ENCODE measurements at regions not wholly inside any gene's neighbourhood (a gene's known extent, or its start where the extent isn't known, plus 50 kb on each side); places are given as distances from the start of the nearest gene placed in this dataset.
"Not testable (repeated sequence)": the region's sequence is repeated elsewhere in the genome, so short reads cannot be mapped to it uniquely, and the experiment has no call there.

GRCh38 chr9:62874745-62875599 is 1685.1 kb downstream of the SPATA31A7 start:
- DNase-seq (ENCODE audit: low read depth in 2 of 2), result not testable (repeated sequence)

GRCh38 chr9:62877552-62877951 is 1687.7 kb downstream of the SPATA31A7 start:
- not testable (repeated sequence) for DNase-seq (ENCODE audit: low read depth in 2 of 2)

DNA sequence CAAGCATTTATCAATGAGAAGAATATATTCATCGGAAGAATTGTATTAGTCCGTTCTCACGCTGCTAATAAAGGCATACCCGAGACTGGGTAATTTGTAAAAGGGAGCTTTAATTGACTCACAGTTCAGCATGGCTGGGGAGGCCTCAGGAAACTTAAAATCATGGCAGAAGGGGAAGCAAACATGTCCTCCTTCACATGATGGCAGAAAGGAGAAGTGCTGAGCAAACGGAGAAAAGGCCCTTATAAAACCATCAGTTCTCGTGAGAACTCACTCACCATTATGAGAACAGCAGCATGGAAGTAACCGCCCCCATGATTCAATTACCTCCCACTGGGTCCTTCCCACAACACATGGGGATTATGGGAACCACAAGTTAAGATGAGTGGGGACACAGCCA is 1688.2 kb downstream of the SPATA31A7 start:
- not testable (repeated sequence) for DNase-seq (ENCODE audit: low read depth in 2 of 2)

DNA sequence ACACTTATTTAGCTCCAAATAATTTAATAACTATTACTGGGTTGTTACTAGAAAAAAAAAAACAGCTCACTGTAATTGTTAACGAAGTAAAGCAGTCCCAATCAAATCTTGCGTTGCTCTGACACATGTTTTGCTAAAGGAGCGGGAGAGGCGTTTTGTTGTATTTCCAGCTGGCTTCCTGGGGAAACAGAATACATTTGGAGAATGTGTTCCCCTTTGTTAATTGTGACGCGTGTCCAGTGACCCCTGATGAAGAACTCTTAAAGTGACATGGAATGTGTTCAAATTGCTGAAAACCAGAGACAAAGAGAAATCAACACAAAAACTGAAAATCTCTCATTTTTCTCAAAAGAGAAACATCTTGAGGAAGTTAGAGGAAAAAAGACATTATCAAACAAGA is 1690.6 kb downstream of the SPATA31A7 start:
- not testable (repeated sequence) for DNase-seq (ENCODE audit: low read depth in 2 of 2)

- DNase-seq (ENCODE audit: low read depth in 2 of 2), result not testable (repeated sequence)
These were observed 1691.1 kb downstream of the SPATA31A7 start for GRCh38 chr9:62880971-62881370.

DNA sequence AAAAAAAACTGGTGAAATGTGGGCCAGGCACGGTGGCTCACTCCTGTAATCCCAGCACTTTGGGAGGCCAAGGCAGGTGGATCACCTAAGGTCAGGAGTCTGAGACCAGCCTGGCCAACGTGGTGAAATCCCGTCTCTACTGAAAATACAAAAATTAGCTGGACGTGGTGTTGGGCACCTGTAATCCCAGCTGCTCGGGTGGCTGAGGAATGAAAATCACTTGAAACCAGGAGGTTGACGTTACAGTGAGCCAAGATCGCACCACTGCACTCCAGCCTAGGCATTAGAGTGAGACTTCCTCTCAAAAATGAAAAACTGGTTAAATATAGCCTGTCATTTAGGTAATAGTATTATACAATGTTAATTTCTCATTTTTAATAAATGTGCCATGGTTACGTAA is 1692.0 kb downstream of the SPATA31A7 start:
- DNase-seq (ENCODE audit: low read depth in 2 of 2), result not testable (repeated sequence)

DNA sequence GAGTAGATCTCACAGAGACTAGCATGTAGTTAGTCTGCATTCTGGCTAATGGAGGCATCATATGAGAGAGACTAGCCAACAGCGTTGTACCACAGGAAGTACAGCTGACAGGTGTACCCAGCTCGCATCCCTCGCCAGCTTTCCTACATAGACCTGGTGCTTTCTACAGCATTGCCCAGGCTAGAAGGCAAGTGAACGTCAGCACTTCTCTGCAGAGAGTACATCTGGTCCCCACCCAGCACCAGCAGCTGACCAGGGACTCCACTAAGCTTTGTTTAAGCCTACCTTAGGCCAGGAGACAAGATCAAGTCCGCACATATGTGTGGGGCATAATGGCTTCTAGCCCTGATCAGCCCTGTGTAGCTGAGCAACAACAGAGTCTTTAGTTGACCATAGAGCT is 1692.9 kb downstream of the SPATA31A7 start:
- not testable (repeated sequence) for DNase-seq (ENCODE audit: low read depth in 2 of 2)

- DNase-seq (ENCODE audit: low read depth in 2 of 2), result not testable (repeated sequence)
These were observed 1706.9 kb downstream of the SPATA31A7 start for GRCh38 chr9:62896692-62897091.

GRCh38 chr9:62897411-62898225 is 1707.8 kb downstream of the SPATA31A7 start:
- DNase-seq (ENCODE audit: low read depth in 2 of 2), result peak; percentile 31 to 53

GRCh38 chr9:62899666-62900065 is 1709.8 kb downstream of the SPATA31A7 start:
- DNase-seq (ENCODE audit: low read depth in 2 of 2), result not testable (repeated sequence)

DNA sequence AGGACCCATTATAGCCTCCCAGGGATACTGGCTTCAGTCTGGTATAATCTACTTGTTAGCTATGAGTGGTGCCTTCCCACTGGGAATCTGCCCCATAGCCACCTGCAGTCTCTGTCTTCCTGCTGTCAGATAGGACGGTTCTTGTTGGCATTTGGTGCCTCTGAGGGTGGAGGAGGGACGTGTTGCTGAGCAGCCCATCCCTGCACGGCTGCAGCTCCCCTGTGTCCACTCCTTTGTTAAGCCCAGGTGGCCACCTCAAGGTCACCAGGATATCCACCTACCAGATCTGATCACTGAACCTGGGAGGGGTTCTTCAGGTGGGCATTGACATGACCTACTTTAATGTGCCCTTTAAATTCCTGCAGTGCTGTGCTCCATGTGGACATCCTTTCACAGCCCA is 1714.2 kb downstream of the SPATA31A7 start:
- DNase-seq (ENCODE audit: low read depth in 2 of 2), result not testable (repeated sequence)

GRCh38 chr9:62905722-62906121 is 1715.9 kb downstream of the SPATA31A7 start:
- not testable (repeated sequence) for DNase-seq (ENCODE audit: low read depth in 2 of 2)

DNA sequence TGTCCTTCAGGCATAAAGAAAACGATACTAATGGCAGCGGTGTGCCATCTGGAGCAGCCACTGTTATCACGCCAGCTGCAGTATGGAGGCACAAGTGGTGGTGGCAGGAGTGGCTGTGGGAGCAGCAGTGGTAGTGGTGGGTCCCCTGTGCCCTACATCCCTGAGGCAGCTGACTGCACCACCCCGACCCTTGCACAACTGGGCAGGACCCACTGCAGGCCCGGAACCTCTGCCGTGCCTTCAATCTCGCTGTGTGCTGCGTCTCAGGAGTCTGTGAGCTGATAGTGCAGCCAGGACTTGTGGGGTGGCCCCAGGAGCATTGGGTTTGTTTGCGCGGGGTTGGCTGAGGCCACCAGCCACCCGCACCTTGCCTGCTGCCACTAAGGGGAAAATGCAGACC is 1718.0 kb downstream of the SPATA31A7 start:
- DNase-seq (ENCODE audit: low read depth in 2 of 2), result not testable (repeated sequence)

DNA sequence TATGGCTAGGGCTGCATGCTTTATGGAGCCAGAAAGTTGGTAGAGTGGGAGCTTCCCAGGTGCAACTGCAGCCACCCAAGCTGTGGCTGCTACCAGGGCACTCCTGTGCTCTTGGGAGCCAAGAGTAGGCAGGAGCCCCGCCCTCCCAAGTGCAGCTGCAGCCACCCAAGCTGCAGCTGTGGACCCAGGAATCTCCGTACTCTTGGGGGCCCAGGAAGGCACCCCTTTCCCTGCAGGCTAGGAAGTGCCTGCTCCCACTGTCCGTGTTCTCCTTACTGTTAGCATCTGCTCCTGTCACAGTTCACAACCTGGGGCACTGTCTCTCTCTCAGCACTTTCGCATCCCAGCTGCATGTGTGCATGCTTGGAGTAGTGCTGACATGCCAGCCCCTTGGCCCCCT is 1718.4 kb downstream of the SPATA31A7 start:
- DNase-seq (ENCODE audit: low read depth in 2 of 2), result not testable (repeated sequence)

DNA sequence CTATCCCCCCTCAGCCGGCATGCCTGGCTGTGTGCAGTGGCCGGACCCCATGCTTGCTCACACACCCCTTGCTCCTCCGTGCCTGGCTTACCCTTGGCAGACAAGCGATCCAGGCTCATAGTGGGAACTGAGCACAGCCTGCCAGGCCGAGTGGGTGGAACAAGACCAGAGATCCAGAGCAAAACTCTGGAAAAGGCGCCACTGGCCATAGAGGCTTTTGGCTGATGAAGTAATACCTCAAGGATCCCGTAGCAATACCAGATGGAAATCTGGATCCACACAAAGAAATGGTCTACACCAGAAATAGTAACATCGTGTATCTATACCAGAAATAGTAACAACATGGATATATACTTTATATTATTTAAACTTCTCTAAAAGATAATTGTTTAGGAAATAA is 1719.6 kb downstream of the SPATA31A7 start:
- not testable (repeated sequence) for DNase-seq (ENCODE audit: low read depth in 2 of 2)

GRCh38 chr9:62912278-62912677 is 1722.4 kb downstream of the SPATA31A7 start:
- not testable (repeated sequence) for DNase-seq (ENCODE audit: low read depth in 2 of 2)

DNA sequence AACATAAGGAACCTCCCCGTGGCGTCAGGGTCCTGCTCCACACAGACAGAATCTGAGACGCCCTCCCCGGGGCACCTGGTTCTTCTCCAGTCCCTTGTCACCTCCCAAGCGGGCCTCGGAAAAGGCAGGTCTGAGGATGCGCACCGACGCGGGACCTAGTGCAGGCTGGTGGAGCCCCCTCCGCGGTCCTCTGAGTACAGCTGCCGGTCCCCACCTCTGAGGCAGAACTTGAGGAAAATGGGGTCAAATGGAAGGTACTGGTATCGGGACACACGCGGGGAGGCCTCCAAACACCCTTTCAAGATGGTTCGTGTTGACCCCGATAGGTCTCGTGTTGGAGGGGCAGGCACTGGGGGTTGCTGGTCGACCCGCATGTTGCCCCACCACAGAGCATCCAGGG is 1725.3 kb downstream of the SPATA31A7 start:
- not testable (repeated sequence) for DNase-seq (ENCODE audit: low read depth in 2 of 2)

GRCh38 chr9:62915661-62916060 is 1725.8 kb downstream of the SPATA31A7 start:
- not testable (repeated sequence) for DNase-seq (ENCODE audit: low read depth in 2 of 2)

DNA sequence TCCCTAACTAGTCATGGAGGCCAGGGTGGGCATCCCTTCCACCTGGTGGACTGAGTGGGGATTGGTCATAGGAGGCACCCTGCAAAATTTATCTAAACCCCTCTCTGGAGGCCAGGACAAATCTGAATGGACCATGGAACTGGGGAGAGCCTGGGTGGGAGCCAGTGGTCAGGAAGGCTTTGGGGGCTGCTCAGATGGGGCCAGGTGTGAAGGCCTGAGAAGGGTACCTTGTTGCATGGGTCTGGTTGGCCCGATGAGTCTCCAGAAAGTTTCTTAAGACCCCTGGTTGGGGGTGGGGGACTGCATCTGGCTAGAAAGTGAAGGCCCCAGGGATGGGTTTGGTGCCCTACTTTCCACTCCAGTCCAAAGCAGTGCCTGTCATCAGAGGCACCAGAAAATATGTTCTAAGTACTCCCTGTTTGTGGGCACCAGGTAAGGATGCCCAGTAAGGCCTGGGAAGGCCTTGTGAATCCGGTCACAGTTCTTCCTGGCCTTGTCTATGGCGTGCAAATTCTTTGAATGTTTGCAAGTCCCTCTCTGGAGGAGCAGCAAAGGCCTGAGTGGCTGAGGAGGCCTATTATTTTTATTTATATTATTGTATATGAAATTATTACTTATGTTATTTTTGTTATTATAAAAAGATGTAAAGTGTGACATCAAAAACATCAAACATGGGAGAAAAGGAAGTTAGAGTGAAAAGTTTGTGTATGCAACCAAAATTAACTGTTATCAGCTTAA is 1729.0 kb downstream of the SPATA31A7 start:
- DNase-seq (ENCODE audit: low read depth in 2 of 2), result not testable (repeated sequence)

- DNase-seq (ENCODE audit: low read depth in 2 of 2), result not testable (repeated sequence)
These were observed 1741.6 kb downstream of the SPATA31A7 start for GRCh38 chr9:62931484-62931883.

DNA sequence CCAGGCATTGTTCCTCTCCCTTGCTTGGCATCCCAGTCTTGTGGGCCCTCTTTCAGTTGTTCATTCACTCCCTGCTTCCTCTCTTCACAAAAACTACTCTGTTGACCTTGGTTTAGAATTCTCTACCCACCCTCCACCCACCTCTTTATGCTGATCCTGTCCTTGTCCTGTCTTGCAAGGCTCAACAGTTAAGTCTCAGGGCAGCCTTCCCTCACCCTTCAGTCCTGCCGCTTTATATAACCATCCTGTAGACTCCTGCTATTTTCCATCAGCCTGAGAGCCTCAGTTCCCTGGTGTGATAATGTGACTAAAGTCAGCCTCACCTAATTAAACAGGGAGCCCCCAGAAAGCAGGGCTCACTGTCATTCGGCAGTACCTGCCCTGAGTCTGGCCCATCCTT is 1763.0 kb downstream of the SPATA31A7 start:
- DNase-seq (ENCODE audit: low read depth in 2 of 2), result not testable (repeated sequence)
